ENCODE measurements at regions not wholly inside any gene's neighbourhood (a gene's known extent, or its start where the extent isn't known, plus 50 kb on each side); places are given as distances from the start of the nearest gene placed in this dataset.

GRCh38 chr1:162921311-162921710 is 60.3 kb upstream of the CCDC190 start:
- no peak for DNase-seq (ENCODE audit: low read depth)

GRCh38 chr1:162919034-162919433 is 58.1 kb upstream of the CCDC190 start:
- no peak for DNase-seq (ENCODE audit: low read depth)

GRCh38 chr1:162918151-162918754 is 57.3 kb upstream of the CCDC190 start:
- no peak for DNase-seq (ENCODE audit: low read depth)

GRCh38 chr1:162916821-162917613 is 56.0 kb upstream of the CCDC190 start:
- DNase-seq (ENCODE audit: low read depth), result no peak

GRCh38 chr1:162916407-162916806 is 55.4 kb upstream of the CCDC190 start:
- DNase-seq (ENCODE audit: low read depth), result no peak

- no peak for DNase-seq (ENCODE audit: low read depth)
Measured at GRCh38 chr1:162914601-162915000, 53.6 kb upstream of the CCDC190 start.

- DNase-seq (ENCODE audit: low read depth), result no peak
Measured at GRCh38 chr1:162913345-162913744, 52.4 kb upstream of the CCDC190 start.

GRCh38 chr1:162912061-162912667 is 51.2 kb upstream of the CCDC190 start:
- no peak for DNase-seq (ENCODE audit: low read depth)

All from HS-27A (cell line).